HEK293T (cell line): ENCODE measurements at regions not wholly inside any gene's neighbourhood (a gene's known extent, or its start where the extent isn't known, plus 50 kb on each side); places are given as distances from the start of the nearest gene placed in this dataset.

Source experiments
- CTCF ChIA-PET: fragments of 350-600 bp; formaldehyde crosslinking; extraction: SDS; loops from one replicate; lab custom pipeline; 2021; ENCODE audit warnings: antibody characterized with exemption, inconsistent platforms; lab: Yijun Ruan, JAX
- POLR2A ChIA-PET: fragments of 350-600 bp; formaldehyde crosslinking; extraction: SDS; loops from one replicate; lab custom pipeline; 2020; ENCODE audit warnings: antibody characterized with exemption, inconsistent platforms; lab: Yijun Ruan, JAX
- DNase-seq: peaks from one replicate; pipeline ENCODE4 v3.0.0; 2012; ENCODE audit warnings: mixed read lengths; ENCODE audit errors: extremely low spot score
- ARNT ChIP-seq: fragments of 450-650 bp; IDR thresholded peaks from 2 replicates; pipeline ENCODE4 v1.6.1; 2017; ENCODE audit warnings: mild to moderate bottlenecking
- BHLHE40 ChIP-seq: fragments of 450-650 bp; IDR thresholded peaks from 2 replicates; pipeline ENCODE4 v1.6.1; 2016; ENCODE audit warnings: mild to moderate bottlenecking, moderate library complexity, borderline replicate concordance
- CTBP1 ChIP-seq: fragments of 450-650 bp; IDR thresholded peaks from 2 replicates; pipeline ENCODE4 v1.6.1; 2016; ENCODE audit warnings: borderline replicate concordance
- ELF4 ChIP-seq: fragments of 450-650 bp; IDR thresholded peaks from 2 replicates; pipeline ENCODE4 v1.6.1; 2017; ENCODE audit warnings: antibody characterized with exemption
- FOXA1 ChIP-seq: fragments of 450-650 bp; IDR thresholded peaks from 2 replicates; pipeline ENCODE4 v1.6.1; 2016; ENCODE audit warnings: mild to moderate bottlenecking
- FOXK2 ChIP-seq: fragments of 450-650 bp; IDR thresholded peaks from 2 replicates; pipeline ENCODE4 v1.6.1; 2016; ENCODE audit warnings: mild to moderate bottlenecking
- FOXM1 ChIP-seq: fragments of 450-650 bp; IDR thresholded peaks from 2 replicates; pipeline ENCODE4 v1.6.1; 2017; ENCODE audit warnings: mild to moderate bottlenecking, borderline replicate concordance
- HDGF ChIP-seq: fragments of 450-650 bp; IDR thresholded peaks from 2 replicates; pipeline ENCODE4 v1.6.1; 2017; ENCODE audit warnings: antibody characterized with exemption, borderline replicate concordance
- L3MBTL2 ChIP-seq: fragments of 450-650 bp; conservative IDR thresholded peaks from 2 replicates; pipeline ENCODE4 v1.6.1; 2016; ENCODE audit warnings: mild to moderate bottlenecking
- LEF1 ChIP-seq: fragments of 450-650 bp; IDR thresholded peaks from 2 replicates; pipeline ENCODE4 v1.6.1; 2017; ENCODE audit warnings: mild to moderate bottlenecking, borderline replicate concordance
- NFRKB ChIP-seq: fragments of 450-650 bp; IDR thresholded peaks from 2 replicates; pipeline ENCODE4 v1.6.1; 2016; ENCODE audit warnings: mild to moderate bottlenecking, moderate library complexity
- PKNOX1 ChIP-seq: fragments of 450-650 bp; IDR thresholded peaks from 2 replicates; pipeline ENCODE4 v1.6.1; 2016
- SP1 ChIP-seq: fragments of 450-650 bp; IDR thresholded peaks from 2 replicates; pipeline ENCODE4 v1.6.1; 2017
- SUZ12 ChIP-seq: fragments of 450-650 bp; IDR thresholded peaks from 2 replicates; pipeline ENCODE4 v1.6.1; 2016; ENCODE audit warnings: mild to moderate bottlenecking
- TARDBP ChIP-seq: fragments of 450-650 bp; IDR thresholded peaks from 2 replicates; pipeline ENCODE4 v1.6.1; 2016
- ZNF384 ChIP-seq: fragments of 450-650 bp; IDR thresholded peaks from 2 replicates; pipeline ENCODE4 v1.6.1; 2016

DNA sequence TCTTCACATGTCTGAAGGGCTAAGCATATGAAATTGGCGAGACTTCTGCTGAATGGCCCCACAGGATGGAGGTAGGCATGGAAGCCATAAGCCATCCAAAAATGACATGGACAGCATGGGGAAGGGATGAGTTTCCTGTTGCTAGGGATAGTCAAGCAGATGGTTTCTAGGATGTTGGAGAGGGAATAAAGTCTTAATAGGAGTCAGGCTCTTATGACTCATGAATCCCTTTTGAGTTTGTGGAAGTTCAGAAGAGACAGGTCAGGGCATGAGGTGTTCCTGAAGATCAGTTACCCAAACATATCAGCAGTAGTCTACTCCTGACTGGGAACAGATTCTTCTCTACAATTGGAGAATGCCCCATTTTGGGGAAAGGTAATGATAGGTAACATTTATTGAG lies 243.9 kb downstream of the REEP3 start:
- CTCF ChIA-PET, result no interaction called here
- TF ChIP-seq HDGF (no peak), SP1 (no peak), ARNT (no peak), NFRKB (no peak), L3MBTL2 (no peak), FOXK2 (no peak), ZNF384 (no peak), SUZ12 (no peak)
- POLR2A ChIA-PET, result no interaction called here
- DNase-seq, result no peak

DNA sequence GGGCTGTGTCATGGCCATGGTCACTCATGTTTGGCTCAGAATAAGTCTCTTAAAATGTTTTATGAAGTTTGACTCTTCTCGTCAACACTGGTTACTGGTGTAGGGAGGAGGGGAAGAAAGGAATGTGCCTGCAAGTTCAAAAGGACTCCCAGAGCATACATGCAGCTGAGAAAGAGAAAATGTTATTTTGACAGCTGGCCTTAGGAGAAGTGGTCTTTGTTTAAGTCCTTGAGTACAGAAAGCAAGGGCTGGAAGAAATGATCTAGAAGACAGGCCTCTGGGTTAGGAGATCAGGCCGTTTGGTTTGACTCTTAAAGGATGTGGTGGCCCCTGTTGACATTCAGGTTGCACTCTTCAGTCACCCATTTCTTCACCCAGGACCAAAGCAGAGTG lies 245.5 kb downstream of the REEP3 start:
- DNase-seq, result no peak
- POLR2A ChIA-PET, result no interaction called here
- no peak for TF ChIP-seq HDGF
- no peak for TF ChIP-seq NFRKB
- no peak for TF ChIP-seq CTBP1
- TF ChIP-seq SP1, result no peak
- TF ChIP-seq ZNF384, result no peak
- no peak for TF ChIP-seq ARNT
- CTCF ChIA-PET, result interaction anchor here (1.2 to 1.7 kb wide), 3 partner anchors 46 to 600 kb away, joined by 3 to 8 read pairs (median 6); no protein-coding TSS in a partner anchor

- DNase-seq, result no peak
- ChIA-PET CTCF (interaction anchor here (0.6 to 1.7 kb wide), 4 partner anchors 47 to 600 kb away, joined by 3 to 8 read pairs (median 4); no protein-coding TSS in a partner anchor), POLR2A (no interaction called here)
- TF ChIP-seq FOXK2 (no peak), ARNT (no peak), CTBP1 (no peak)
These were observed 246.1 kb downstream of the REEP3 start for GRCh38 chr10:63767138-63767801.

DNA sequence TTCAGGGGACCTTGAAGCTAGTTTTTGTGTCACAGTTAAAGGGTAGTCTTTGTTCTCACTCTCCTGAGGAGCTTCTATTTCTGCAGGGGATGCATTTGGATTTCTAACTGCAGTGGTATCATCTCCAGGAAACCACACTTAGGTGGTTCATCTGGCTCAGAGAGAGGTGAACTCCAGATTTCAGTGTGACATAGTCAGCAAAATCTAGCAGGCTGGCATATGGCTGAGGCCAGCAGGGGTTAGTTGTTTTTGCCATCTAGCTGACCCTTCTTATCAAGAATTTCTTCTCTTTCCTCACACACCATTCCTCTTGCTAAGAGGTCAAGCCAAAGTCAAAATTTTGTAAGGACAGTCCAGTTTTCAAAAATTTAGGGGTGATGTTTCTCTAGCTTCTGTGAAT lies 248.2 kb downstream of the REEP3 start:
- no peak for DNase-seq
- ChIA-PET CTCF (interaction anchor here (0.6 kb wide), 1 partner anchor 962 kb away, joined by 3 read pairs; no protein-coding TSS in a partner anchor), POLR2A (no interaction called here)
- TF ChIP-seq SP1, result no peak
- no peak for TF ChIP-seq ZNF384
- no peak for TF ChIP-seq ARNT
- TF ChIP-seq CTBP1, result no peak
- TF ChIP-seq NFRKB, result no peak
- TF ChIP-seq LEF1, result no peak
- TF ChIP-seq FOXM1, result no peak
- TF ChIP-seq TARDBP, result no peak
- no peak for TF ChIP-seq FOXA1
- TF ChIP-seq FOXK2, result no peak
- no peak for TF ChIP-seq SUZ12
- TF ChIP-seq L3MBTL2, result no peak
- no peak for TF ChIP-seq BHLHE40
- TF ChIP-seq PKNOX1, result no peak
- no peak for TF ChIP-seq HDGF
- no peak for TF ChIP-seq ELF4

- ChIA-PET CTCF (no interaction called here), POLR2A (no interaction called here)
- DNase-seq, result no peak
- TF ChIP-seq FOXK2, result no peak
- TF ChIP-seq NFRKB, result no peak
- TF ChIP-seq TARDBP, result no peak
- no peak for TF ChIP-seq CTBP1
These were observed 249.3 kb downstream of the REEP3 start for GRCh38 chr10:63770523-63770922.

DNA sequence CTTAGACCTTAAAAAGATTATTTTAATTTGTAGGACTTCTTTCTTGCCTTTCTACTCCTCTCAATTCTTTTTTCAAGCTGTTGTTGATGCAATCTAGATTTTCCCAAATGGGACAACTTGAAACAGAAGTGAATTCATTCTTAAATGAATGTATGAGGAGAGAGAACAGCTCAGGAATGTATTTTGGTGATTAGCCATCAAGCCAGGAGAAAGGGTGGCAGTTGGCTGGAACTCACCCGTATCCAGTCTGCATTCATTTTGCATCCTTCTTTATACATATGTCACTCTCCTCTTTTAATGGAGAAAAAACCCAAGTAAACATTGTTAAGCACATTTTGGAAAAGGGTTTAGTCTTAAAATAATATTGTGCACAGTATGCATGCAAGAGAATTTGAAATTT lies 251.3 kb downstream of the REEP3 start:
- ChIA-PET CTCF (interaction anchor here (0.6 kb wide), 1 partner anchor 1140 kb away, joined by 3 read pairs; no protein-coding TSS in a partner anchor), POLR2A (no interaction called here)
- no peak for DNase-seq
- TF ChIP-seq PKNOX1 (no peak), FOXA1 (no peak), HDGF (no peak), ZNF384 (no peak), L3MBTL2 (no peak), SUZ12 (no peak), FOXK2 (no peak)

GRCh38 chr10:63773106-63773505 lies 251.9 kb downstream of the REEP3 start:
- CTCF ChIA-PET, result no interaction called here

More at GRCh38 chr10:63773106-63773505, 251.9 kb downstream of the REEP3 start:
- no peak for DNase-seq
- POLR2A ChIA-PET, result no interaction called here
- TF ChIP-seq SUZ12, result no peak
- TF ChIP-seq PKNOX1, result no peak
- TF ChIP-seq NFRKB, result no peak
- TF ChIP-seq LEF1, result no peak
- TF ChIP-seq ZNF384, result no peak
- TF ChIP-seq ARNT, result no peak
- TF ChIP-seq SP1, result no peak
- no peak for TF ChIP-seq HDGF
- TF ChIP-seq FOXA1, result no peak
- no peak for TF ChIP-seq CTBP1
- no peak for TF ChIP-seq TARDBP
- no peak for TF ChIP-seq BHLHE40
- TF ChIP-seq FOXK2, result no peak
- no peak for TF ChIP-seq L3MBTL2
- TF ChIP-seq ELF4, result no peak
- TF ChIP-seq FOXM1, result no peak
